ACC112 (cell line): ENCODE measurements at regions not wholly inside any gene's neighbourhood (a gene's known extent, or its start where the extent isn't known, plus 50 kb on each side); places are given as distances from the start of the nearest gene placed in this dataset.

Source experiments
- H2AFZ ChIP-seq: fragments of 200-600 bp; sonication (generic); one replicate; pipeline ENCODE4 v1.6.0; 2017; ENCODE audit warnings: antibody characterized with exemption, low read length; ENCODE audit not compliant: unreplicated experiment
- H3K27ac ChIP-seq: fragments of 200-600 bp; sonication (generic); 2 replicates; pipeline ENCODE4 v1.5.1; 2014; ENCODE audit warnings: low read depth, mild to moderate bottlenecking, antibody characterized with exemption, low read length, moderate library complexity
- H3K27me3 ChIP-seq: fragments of 200-600 bp; sonication (generic); 2 replicates; pipeline ENCODE4 v1.6.1; 2014; ENCODE audit warnings: mild to moderate bottlenecking, antibody characterized with exemption, low read length, moderate library complexity, mixed read lengths; ENCODE audit not compliant: insufficient read depth
- H3K36me3 ChIP-seq: fragments of 200-600 bp; sonication (generic); 2 replicates; pipeline ENCODE4 v1.6.1; 2016; ENCODE audit warnings: mild to moderate bottlenecking, antibody characterized with exemption, low read length, moderate library complexity, mixed read lengths; ENCODE audit not compliant: insufficient read depth
- H3K4me1 ChIP-seq: fragments of 200-600 bp; sonication (generic); one replicate; pipeline ENCODE4 v1.6.1; 2016; ENCODE audit warnings: low read length, mixed read lengths; ENCODE audit not compliant: insufficient read depth, unreplicated experiment, control insufficient read depth
- H3K4me3 ChIP-seq: fragments of 200-600 bp; sonication (generic); 2 replicates; pipeline ENCODE4 v1.5.1; 2014; ENCODE audit warnings: mild to moderate bottlenecking, low read depth, low read length
- H3K79me2 ChIP-seq: fragments of 200-600 bp; sonication (generic); one replicate; pipeline ENCODE4 v1.6.0; 2016; ENCODE audit warnings: low read length; ENCODE audit not compliant: control insufficient read depth, unreplicated experiment, insufficient read depth

DNA sequence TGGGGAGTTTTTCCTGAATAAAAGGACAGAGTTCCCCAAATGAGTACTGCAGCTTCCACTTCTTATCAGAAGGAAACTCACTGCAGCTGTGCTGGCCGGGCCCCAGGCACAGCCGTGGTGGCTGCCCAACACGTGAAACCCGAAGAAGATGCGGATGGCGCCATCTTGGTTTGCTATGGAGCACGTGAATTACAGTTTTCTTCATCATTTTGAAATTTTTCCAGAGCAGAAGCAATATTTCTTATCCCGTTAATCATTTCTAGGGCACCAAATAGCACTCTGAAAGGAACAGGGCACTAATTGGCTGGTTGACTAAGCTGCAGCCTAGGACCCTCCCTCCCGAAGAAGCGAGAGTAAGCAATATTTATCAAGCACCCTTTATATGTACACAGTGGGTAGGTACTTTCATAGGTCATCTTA, 63.2 kb upstream of the EPS8L3 start:
- Histone ChIP-seq H3K79me2 (no peaks in the 10 kb centered on the region), H3K4me1 (peaks cover 69% of the 10 kb centered on the region), H3K27ac (no peak overlapping the region), H2AFZ (no peak overlapping the region), H3K27me3 (no peaks in the 10 kb centered on the region), H3K4me3 (no peak overlapping the region), H3K36me3 (no peaks in the 10 kb centered on the region)

DNA sequence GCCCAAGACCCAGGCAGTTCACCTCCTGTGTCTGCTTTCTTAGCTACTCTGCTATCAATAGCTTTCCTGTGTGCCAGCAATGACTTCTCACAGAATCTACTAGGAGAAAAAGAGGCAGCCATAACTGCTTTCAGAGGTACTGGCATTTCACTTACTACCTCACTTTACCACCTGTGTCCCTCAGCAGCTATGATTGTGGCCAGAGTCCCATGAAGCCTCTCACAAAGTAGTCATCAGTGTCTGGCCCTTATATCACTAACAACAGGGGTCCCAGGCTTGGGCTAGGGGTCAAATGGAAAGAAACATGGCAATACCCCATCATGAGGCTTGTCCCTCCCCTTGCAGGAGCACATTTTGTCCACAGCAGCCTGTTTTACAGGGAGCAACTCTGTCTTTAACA, 62.7 kb upstream of the EPS8L3 start:
- Histone ChIP-seq H3K79me2 (no peaks in the 10 kb centered on the region), H2AFZ (no peak overlapping the region), H3K27me3 (no peaks in the 10 kb centered on the region), H3K36me3 (no peaks in the 10 kb centered on the region), H3K4me1 (peaks cover 74% of the 10 kb centered on the region), H3K27ac (no peak overlapping the region), H3K4me3 (no peak overlapping the region)

- H3K4me1 ChIP-seq: peaks cover 80% of the 10 kb centered on the region
These were observed 60.8 kb upstream of the EPS8L3 start for GRCh38 chr1:109824349-109825115.

GRCh38 chr1:109823543-109824348, 60.0 kb upstream of the EPS8L3 start:
- peaks cover 72% of the 10 kb centered on the region for H3K4me1 ChIP-seq
- no peak overlapping the region for H3K4me3 ChIP-seq
- H3K36me3 ChIP-seq: no peaks in the 10 kb centered on the region
- H3K79me2 ChIP-seq: no peaks in the 10 kb centered on the region
- no peaks in the 10 kb centered on the region for H3K27me3 ChIP-seq
- H3K27ac ChIP-seq: peak overlapping the region; percentile 90
- H2AFZ ChIP-seq: no peak overlapping the region

More at GRCh38 chr1:109824349-109825115, 60.8 kb upstream of the EPS8L3 start:
- no peaks in the 10 kb centered on the region for H3K27me3 ChIP-seq
- peak overlapping the region; percentile 90; the same call in 1 of the 2 replicates for H3K27ac ChIP-seq
- H2AFZ ChIP-seq: no peak overlapping the region
- H3K36me3 ChIP-seq: no peaks in the 10 kb centered on the region
- H3K79me2 ChIP-seq: no peaks in the 10 kb centered on the region
- H3K4me3 ChIP-seq: no peak overlapping the region

- no peak overlapping the region; the same call in 1 of the 2 replicates for H3K4me3 ChIP-seq
- peak overlapping the region; percentile 90 for H3K27ac ChIP-seq
- no peaks in the 10 kb centered on the region for H3K79me2 ChIP-seq
- peaks cover 68% of the 10 kb centered on the region for H3K4me1 ChIP-seq
- H3K36me3 ChIP-seq: no peaks in the 10 kb centered on the region
- H3K27me3 ChIP-seq: no peaks in the 10 kb centered on the region
- H2AFZ ChIP-seq: no peak overlapping the region
These were observed 59.2 kb upstream of the EPS8L3 start for GRCh38 chr1:109822749-109823542.

GRCh38 chr1:109821831-109822745, 58.4 kb upstream of the EPS8L3 start:
- Histone ChIP-seq H3K4me3 (peak overlapping the region; percentile 3; the same call in 1 of the 2 replicates), H3K27ac (peak overlapping the region; percentile 90), H3K4me1 (peaks cover 60% of the 10 kb centered on the region), H2AFZ (no peak overlapping the region), H3K36me3 (no peaks in the 10 kb centered on the region), H3K27me3 (no peaks in the 10 kb centered on the region), H3K79me2 (no peaks in the 10 kb centered on the region)

GRCh38 chr1:109821221-109821669, 57.5 kb upstream of the EPS8L3 start:
- H3K4me3 ChIP-seq: 0 out of 2 replicates have a peak overlapping the region, but pooled peaks have one; percentile 3
- no peaks in the 10 kb centered on the region for H3K27me3 ChIP-seq
- no peaks in the 10 kb centered on the region for H3K79me2 ChIP-seq
- H3K36me3 ChIP-seq: no peaks in the 10 kb centered on the region
- no peak overlapping the region for H2AFZ ChIP-seq
- peak overlapping the region; percentile 90 for H3K27ac ChIP-seq
- peaks cover 51% of the 10 kb centered on the region for H3K4me1 ChIP-seq

- Histone ChIP-seq H3K4me3 (no peak overlapping the region), H3K27ac (no peak overlapping the region), H3K79me2 (no peaks in the 10 kb centered on the region), H2AFZ (no peak overlapping the region), H3K27me3 (no peaks in the 10 kb centered on the region), H3K4me1 (peaks cover 41% of the 10 kb centered on the region), H3K36me3 (no peaks in the 10 kb centered on the region)
These were observed 56.2 kb upstream of the EPS8L3 start for GRCh38 chr1:109819906-109820305.

DNA sequence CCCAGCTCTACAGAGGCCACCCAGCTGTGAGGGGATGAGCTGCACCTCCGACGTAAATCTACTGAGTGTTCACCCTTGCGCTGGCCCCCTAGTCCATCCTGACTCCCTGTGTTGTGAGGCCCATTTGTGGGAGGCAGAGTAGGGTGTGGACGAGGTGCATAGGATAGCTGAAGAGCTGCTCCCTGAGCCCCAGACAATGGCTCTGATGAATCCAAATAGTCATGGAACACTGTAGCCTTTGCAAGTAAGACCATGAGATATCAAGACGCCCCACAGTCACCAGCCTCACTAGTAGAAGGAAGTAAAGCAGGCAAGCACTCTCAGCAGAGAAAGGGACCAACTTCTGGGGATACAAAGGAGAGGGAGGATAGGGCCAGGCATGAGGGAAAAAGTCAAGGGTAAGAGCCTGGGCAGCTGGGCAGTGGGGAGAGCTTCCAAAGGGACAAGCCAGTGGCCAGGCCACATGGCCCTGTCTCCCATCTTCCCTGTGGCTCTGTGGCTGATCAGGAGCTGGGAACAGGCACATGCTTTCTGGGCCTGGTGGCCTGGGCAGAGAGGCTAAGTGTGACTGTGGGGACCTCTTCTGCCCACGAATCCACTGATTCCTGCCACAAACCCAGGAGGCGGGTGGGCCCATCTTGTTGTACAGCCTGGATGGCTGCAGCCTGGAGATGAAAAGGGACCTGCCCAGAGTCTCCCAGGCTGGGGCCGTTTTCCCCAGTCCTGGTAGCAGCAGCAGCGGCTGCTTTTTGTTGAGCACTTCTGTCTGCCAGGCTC, 55.5 kb upstream of the EPS8L3 start:
- no peaks in the 10 kb centered on the region for H3K36me3 ChIP-seq
- H3K4me3 ChIP-seq: no peak overlapping the region
- no peak overlapping the region for H2AFZ ChIP-seq
- H3K27ac ChIP-seq: no peak overlapping the region
- H3K4me1 ChIP-seq: peaks cover 34% of the 10 kb centered on the region
- no peaks in the 10 kb centered on the region for H3K79me2 ChIP-seq
- no peaks in the 10 kb centered on the region for H3K27me3 ChIP-seq
